ENCODE measurements at regions not wholly inside any gene's neighbourhood (a gene's known extent, or its start where the extent isn't known, plus 50 kb on each side); places are given as distances from the start of the nearest gene placed in this dataset.

- Mint-ChIP-seq H3K36me3 (peaks cover 0 to 2% of the 10 kb centered on the region in 2 donors), H3K4me3 (no peak overlapping the region), H3K4me1 (no peaks in the 10 kb centered on the region), H3K27ac (no peak overlapping the region), H3K9me3 (no peaks in the 10 kb centered on the region), H3K27me3 (peaks cover 7 to 14% of the 10 kb centered on the region in 2 donors)
- DNase-seq (no peak), ATAC-seq (replicated peaks) (no peak)
These were observed 131.7 kb downstream of the CLCN4 start for GRCh38 chrX:10288373-10288975.

DNA sequence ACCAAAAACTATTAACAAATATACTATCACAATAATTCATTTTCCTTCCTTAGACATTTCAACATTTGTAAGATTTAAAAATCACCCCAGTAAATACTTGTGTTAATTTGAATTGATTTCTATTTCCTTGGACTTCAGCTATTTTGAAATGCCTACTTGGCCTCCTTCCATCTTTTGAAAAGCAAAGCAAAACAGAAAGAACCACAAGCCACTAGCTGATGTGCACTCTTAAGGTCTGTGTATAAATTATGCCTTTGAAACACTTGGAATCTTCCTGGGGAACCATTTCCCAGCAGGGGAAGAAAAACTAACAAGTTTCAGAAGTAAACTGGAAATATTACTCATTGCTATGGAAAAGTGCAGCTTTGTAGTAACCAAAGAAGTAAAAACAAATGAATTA is 139.8 kb downstream of the CLCN4 start:
- Mint-ChIP-seq H3K4me3 (no peak overlapping the region), H3K27me3 (peaks cover 0 to 6% of the 10 kb centered on the region in 2 donors), H3K36me3 (no peaks in the 10 kb centered on the region), H3K9me3 (no peaks in the 10 kb centered on the region), H3K4me1 (peaks cover 0 to 6% of the 10 kb centered on the region in 2 donors), H3K27ac (no peak overlapping the region)
- ATAC-seq (replicated peaks) (no peak), DNase-seq (no peak)

- H3K4me1 Mint-ChIP-seq: no peaks in the 10 kb centered on the region
- no peak overlapping the region for H3K4me3 Mint-ChIP-seq
- H3K27ac Mint-ChIP-seq: no peak overlapping the region
- H3K27me3 Mint-ChIP-seq: peaks cover 10 to 15% of the 10 kb centered on the region in 2 donors
- ATAC-seq (replicated peaks) (no peak), DNase-seq (no peak)
- no peaks in the 10 kb centered on the region for H3K36me3 Mint-ChIP-seq
- H3K9me3 Mint-ChIP-seq: peaks cover 0 to 4% of the 10 kb centered on the region in 2 donors
These were observed 153.7 kb downstream of the CLCN4 start for GRCh38 chrX:10310511-10310910.

DNA sequence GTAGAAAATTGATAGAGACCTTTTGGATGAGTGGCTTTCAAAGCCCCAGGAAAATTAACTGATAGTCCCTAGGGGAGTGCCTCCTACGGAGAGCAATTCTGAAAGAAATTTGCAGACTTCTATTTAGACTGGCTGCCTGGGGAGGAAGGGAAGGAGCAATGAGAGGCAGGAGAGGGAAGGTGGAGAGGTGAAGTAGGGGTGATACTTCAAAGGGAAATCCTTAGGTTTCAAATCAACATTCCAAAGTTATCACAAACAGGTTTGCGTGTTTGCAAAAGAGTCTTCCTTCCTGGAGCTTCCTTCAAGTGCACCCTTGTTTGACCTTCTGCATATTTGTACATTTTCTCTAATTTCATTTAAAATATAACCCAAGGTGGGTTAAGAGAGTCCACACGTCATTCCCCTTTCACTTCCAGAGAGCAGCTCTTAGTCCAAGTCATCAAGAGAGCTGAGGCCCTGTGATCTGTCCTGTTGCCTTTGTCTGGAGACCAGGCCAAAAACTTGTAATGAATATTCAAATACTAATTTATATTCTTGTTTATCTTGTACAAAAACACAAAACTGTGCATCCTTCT is 157.8 kb downstream of the CLCN4 start:
- H3K4me1 Mint-ChIP-seq: no peaks in the 10 kb centered on the region
- H3K36me3 Mint-ChIP-seq: no peaks in the 10 kb centered on the region
- no peak overlapping the region for H3K27ac Mint-ChIP-seq
- peaks cover 2 to 4% of the 10 kb centered on the region in 2 donors for H3K9me3 Mint-ChIP-seq
- ATAC-seq (replicated peaks) (no peak), DNase-seq (no peak)
- H3K27me3 Mint-ChIP-seq: peaks cover 17 to 23% of the 10 kb centered on the region in 2 donors
- H3K4me3 Mint-ChIP-seq: no peak overlapping the region

DNA sequence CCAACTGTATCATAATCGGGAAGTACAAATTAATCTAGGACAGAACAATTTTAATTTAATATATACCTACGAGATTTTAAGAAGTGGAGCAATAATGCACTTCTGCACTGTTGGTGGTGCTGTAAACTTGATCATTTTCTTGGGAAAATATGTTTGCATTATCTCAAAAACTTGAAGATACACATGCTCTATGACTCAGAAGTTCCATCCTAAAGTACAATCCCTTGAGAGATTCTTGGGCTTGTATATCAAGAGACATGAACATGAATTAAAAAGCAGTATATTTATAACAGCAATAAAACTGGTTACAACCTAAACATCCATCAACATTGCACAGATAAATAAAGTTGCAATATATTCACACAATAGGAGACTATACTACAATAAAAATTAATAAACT is 168.8 kb downstream of the CLCN4 start:
- Mint-ChIP-seq H3K27me3 (peaks cover 0 to 12% of the 10 kb centered on the region in 2 donors), H3K4me1 (no peaks in the 10 kb centered on the region), H3K4me3 (no peak overlapping the region), H3K36me3 (no peaks in the 10 kb centered on the region), H3K27ac (no peak overlapping the region), H3K9me3 (no peaks in the 10 kb centered on the region)
- DNase-seq (no peak), ATAC-seq (replicated peaks) (no peak)

DNA sequence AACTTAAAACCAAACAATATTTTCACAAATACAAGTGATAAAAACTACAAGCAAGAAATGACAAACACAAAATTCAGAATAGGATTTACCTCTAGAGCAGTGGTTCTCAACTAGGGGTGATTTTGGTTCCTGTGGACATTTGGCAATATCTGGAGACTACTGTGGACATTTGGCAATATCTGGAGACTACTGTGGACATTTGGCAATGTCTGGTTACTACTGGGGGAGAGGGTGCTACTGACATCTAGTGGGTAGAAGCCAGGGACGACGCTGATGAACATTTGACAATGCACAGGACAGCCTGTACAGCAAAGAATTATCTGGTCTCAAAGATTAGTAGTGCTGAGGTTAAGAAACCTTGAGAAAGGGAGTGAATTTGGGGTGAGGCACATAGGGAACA is 169.8 kb downstream of the CLCN4 start:
- DNase-seq (no peak), ATAC-seq (replicated peaks) (no peak)
- Mint-ChIP-seq H3K27ac (no peak overlapping the region), H3K4me3 (no peak overlapping the region), H3K36me3 (no peaks in the 10 kb centered on the region), H3K27me3 (peaks cover 0 to 12% of the 10 kb centered on the region in 2 donors), H3K9me3 (no peaks in the 10 kb centered on the region), H3K4me1 (no peaks in the 10 kb centered on the region)

GRCh38 chrX:10327651-10328050 is 170.9 kb downstream of the CLCN4 start:
- Mint-ChIP-seq H3K4me3 (no peak overlapping the region), H3K36me3 (no peaks in the 10 kb centered on the region), H3K9me3 (no peaks in the 10 kb centered on the region), H3K27ac (no peak overlapping the region), H3K27me3 (peaks cover 0 to 12% of the 10 kb centered on the region in 2 donors), H3K4me1 (no peaks in the 10 kb centered on the region)
- DNase-seq (no peak), ATAC-seq (replicated peaks) (no peak)

GRCh38 chrX:10329984-10330383 is 173.2 kb downstream of the CLCN4 start:
- no peaks in the 10 kb centered on the region for H3K36me3 Mint-ChIP-seq
- H3K9me3 Mint-ChIP-seq: no peaks in the 10 kb centered on the region
- DNase-seq (no peak), ATAC-seq (replicated peaks) (no peak)
- H3K27me3 Mint-ChIP-seq: peaks cover 0 to 12% of the 10 kb centered on the region in 2 donors
- H3K27ac Mint-ChIP-seq: no peak overlapping the region
- no peaks in the 10 kb centered on the region for H3K4me1 Mint-ChIP-seq
- H3K4me3 Mint-ChIP-seq: no peak overlapping the region

DNA sequence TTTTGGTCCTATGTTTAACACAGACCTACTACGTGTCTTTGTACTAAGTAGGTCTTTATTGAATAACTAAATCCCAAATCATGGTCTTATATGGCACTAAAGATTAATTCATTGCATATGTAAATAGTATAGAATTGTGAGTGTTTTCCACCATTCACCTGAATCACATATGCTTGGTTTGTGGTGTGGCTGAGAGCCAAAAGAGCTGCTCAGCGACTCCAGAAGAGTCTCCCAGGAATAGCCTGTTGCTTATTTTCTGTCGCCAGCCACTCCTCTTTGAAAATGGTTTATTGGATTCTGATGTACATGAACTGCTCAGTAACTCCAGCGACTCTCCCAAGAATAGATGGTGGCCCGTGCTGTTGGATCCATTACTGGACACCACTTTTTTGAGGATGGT is 184.5 kb downstream of the CLCN4 start:
- ATAC-seq (replicated peaks) (no peak), DNase-seq (no peak)
- H3K9me3 Mint-ChIP-seq: peaks cover 1 to 4% of the 10 kb centered on the region in 2 donors
- H3K36me3 Mint-ChIP-seq: no peaks in the 10 kb centered on the region
- H3K27me3 Mint-ChIP-seq: peaks cover 5 to 10% of the 10 kb centered on the region in 2 donors
- no peak overlapping the region for H3K27ac Mint-ChIP-seq
- H3K4me3 Mint-ChIP-seq: no peak overlapping the region
- no peaks in the 10 kb centered on the region for H3K4me1 Mint-ChIP-seq

GRCh38 chrX:10350221-10350620 is 193.4 kb downstream of the CLCN4 start:
- Mint-ChIP-seq H3K9me3 (peaks cover 1 to 18% of the 10 kb centered on the region in 2 donors), H3K4me3 (no peak overlapping the region), H3K36me3 (no peaks in the 10 kb centered on the region), H3K27me3 (peaks cover 0 to 16% of the 10 kb centered on the region in 2 donors), H3K27ac (no peak overlapping the region), H3K4me1 (no peaks in the 10 kb centered on the region)
- DNase-seq: no peak
- ATAC-seq (replicated peaks): no peak

DNA sequence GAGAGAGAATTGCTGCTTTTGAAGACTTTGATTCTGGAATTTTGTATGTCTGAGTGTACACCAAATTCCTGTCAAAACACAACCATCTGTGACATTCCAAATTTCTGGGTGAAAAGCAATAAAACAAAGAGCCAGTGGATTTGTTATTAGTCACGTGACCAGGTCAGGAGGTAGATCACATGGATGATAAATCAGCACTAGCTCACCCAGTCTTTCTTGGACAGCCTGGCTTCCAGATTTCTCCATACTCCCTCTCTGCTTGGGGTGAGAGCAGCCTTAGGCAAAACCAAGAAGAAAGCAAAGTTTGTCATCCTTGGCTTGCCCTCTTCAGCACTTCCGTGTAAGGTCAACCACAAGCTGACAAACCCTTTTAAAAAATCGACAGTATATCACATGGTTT is 194.2 kb downstream of the CLCN4 start:
- Mint-ChIP-seq H3K36me3 (no peaks in the 10 kb centered on the region), H3K4me3 (no peak overlapping the region), H3K27ac (no peak overlapping the region), H3K9me3 (peaks cover 1 to 17% of the 10 kb centered on the region in 2 donors), H3K4me1 (no peaks in the 10 kb centered on the region), H3K27me3 (peaks cover 0 to 16% of the 10 kb centered on the region in 2 donors)
- no peak for DNase-seq
- ATAC-seq (replicated peaks): no peak

- no peak for DNase-seq
- H3K4me3 Mint-ChIP-seq: no peak overlapping the region
- no peak for ATAC-seq (replicated peaks)
- peaks cover 0 to 4% of the 10 kb centered on the region in 2 donors for H3K9me3 Mint-ChIP-seq
- peaks cover 0 to 16% of the 10 kb centered on the region in 2 donors for H3K27me3 Mint-ChIP-seq
- no peaks in the 10 kb centered on the region for H3K36me3 Mint-ChIP-seq
- H3K4me1 Mint-ChIP-seq: no peaks in the 10 kb centered on the region
- H3K27ac Mint-ChIP-seq: no peak overlapping the region
These were observed 195.8 kb downstream of the CLCN4 start for GRCh38 chrX:10352536-10352935.

GRCh38 chrX:10356979-10357378 is 200.2 kb downstream of the CLCN4 start:
- Mint-ChIP-seq H3K4me3 (no peak overlapping the region), H3K27me3 (peaks cover 0 to 13% of the 10 kb centered on the region in 2 donors), H3K27ac (no peak overlapping the region), H3K4me1 (peaks cover 0 to 4% of the 10 kb centered on the region in 2 donors), H3K36me3 (no peaks in the 10 kb centered on the region), H3K9me3 (no peaks in the 10 kb centered on the region)
- no peak for DNase-seq
- peak; percentile 87 to 94 for ATAC-seq (replicated peaks)

GRCh38 chrX:10358958-10359357 is 202.2 kb downstream of the CLCN4 start:
- Mint-ChIP-seq H3K4me3 (no peak overlapping the region), H3K27ac (no peak overlapping the region), H3K27me3 (peaks cover 0 to 4% of the 10 kb centered on the region in 2 donors), H3K9me3 (no peaks in the 10 kb centered on the region), H3K36me3 (no peaks in the 10 kb centered on the region), H3K4me1 (peaks cover 0 to 4% of the 10 kb centered on the region in 2 donors)
- no peak for DNase-seq
- no peak for ATAC-seq (replicated peaks)

GRCh38 chrX:10360116-10360515 is 203.3 kb downstream of the CLCN4 start:
- Mint-ChIP-seq H3K9me3 (no peaks in the 10 kb centered on the region), H3K4me3 (no peak overlapping the region), H3K27me3 (peaks cover 0 to 4% of the 10 kb centered on the region in 2 donors), H3K27ac (no peak overlapping the region), H3K36me3 (no peaks in the 10 kb centered on the region), H3K4me1 (peaks cover 0 to 4% of the 10 kb centered on the region in 2 donors)
- no peak for DNase-seq
- no peak for ATAC-seq (replicated peaks)

All from stimulated activated naive B cell treated with anti-CD40 and anti-IgM and Interleukin-4, amounts not matched to agents 10 μg/mL and 1 μg/mL and 100 μg/mL, for 72 hours (primary cell).